ENCODE measurements at regions not wholly inside any gene's neighbourhood (a gene's known extent, or its start where the extent isn't known, plus 50 kb on each side); places are given as distances from the start of the nearest gene placed in this dataset.

DNA sequence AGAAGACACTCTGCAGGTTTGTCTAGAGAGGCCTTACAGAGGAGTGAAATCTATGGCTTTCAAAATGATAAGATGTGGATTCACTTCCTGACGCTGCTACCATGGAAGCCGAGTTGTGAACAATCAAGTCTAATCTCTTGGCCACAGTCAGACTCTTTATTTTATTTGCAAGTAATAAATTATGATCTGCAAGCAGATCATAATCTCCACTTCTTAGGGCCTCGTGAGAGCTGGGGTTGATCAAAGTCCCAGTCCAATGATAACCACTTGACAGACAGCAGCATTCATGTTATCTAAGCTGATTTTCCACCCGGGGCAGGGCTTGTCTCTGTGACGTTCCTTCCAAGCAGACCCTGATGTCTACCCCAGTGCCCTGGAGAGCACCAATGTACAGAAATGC lies 776.4 kb upstream of the AUTS2 start (continued):
- TF ChIP-seq, protein P1, sequence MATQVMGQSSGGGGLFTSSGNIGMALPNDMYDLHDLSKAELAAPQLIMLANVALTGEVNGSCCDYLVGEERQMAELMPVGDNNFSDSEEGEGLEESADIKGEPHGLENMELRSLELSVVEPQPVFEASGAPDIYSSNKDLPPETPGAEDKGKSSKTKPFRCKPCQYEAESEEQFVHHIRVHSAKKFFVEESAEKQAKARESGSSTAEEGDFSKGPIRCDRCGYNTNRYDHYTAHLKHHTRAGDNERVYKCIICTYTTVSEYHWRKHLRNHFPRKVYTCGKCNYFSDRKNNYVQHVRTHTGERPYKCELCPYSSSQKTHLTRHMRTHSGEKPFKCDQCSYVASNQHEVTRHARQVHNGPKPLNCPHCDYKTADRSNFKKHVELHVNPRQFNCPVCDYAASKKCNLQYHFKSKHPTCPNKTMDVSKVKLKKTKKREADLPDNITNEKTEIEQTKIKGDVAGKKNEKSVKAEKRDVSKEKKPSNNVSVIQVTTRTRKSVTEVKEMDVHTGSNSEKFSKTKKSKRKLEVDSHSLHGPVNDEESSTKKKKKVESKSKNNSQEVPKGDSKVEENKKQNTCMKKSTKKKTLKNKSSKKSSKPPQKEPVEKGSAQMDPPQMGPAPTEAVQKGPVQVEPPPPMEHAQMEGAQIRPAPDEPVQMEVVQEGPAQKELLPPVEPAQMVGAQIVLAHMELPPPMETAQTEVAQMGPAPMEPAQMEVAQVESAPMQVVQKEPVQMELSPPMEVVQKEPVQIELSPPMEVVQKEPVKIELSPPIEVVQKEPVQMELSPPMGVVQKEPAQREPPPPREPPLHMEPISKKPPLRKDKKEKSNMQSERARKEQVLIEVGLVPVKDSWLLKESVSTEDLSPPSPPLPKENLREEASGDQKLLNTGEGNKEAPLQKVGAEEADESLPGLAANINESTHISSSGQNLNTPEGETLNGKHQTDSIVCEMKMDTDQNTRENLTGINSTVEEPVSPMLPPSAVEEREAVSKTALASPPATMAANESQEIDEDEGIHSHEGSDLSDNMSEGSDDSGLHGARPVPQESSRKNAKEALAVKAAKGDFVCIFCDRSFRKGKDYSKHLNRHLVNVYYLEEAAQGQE (IDR thresholded peaks at IDR 0.05): no peak

DNA sequence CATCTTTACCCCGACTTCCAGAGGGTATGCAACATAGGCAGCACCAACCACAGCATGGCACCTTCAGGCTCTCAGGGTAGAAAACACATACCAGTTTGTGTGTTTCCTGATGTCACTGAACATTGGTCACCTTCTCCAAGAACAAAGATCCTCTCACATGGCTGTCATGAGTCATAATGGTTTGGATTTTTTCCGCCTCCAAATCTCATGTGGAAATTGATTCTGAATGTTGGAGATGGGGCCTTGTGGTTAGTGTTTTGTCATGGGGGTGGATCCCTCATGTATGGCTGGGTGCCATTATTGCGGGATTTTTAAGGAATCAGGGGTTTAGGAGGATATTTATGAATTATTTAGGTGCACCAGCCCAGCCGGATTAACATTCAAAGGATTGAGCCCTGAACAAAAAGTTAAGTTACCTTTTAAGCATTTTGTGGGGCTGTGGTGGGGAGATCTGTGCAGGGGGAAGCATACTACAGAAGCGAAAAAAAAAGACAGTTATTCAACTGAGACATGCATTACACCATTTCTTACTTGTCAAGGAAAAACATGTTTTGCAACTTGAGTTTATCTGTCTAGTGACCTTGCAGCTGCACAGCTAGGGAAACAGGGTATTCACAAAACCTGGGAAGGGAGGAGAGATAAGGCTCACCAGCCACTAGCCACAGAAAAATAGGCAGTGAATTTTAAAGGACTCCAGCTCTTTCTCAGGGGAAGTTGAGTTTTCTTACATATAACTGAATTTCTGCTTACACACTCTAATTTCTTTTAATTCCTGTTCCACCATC lies 774.1 kb upstream of the AUTS2 start:
- no peaks in the 10 kb centered on the region for H3K27me3 ChIP-seq (ENCODE audit: control insufficient read depth in 4 of 4, insufficient read depth in 4 of 4, low read length in 3 of 4)
- no peaks in the 10 kb centered on the region for H3K36me3 ChIP-seq (ENCODE audit: control insufficient read depth in 4 of 4, insufficient read depth in 3 of 4, low read depth in 1 of 4, low read length in 3 of 4)
- H3K4me3 ChIP-seq (ENCODE audit: low read depth in 1 of 3, low read length in 3 of 3): no peak overlapping the region
- TF ChIP-seq YY1 (IDR thresholded peaks at IDR 0.05): no peak
- no peak for TF ChIP-seq TAF1 (conservative IDR thresholded peaks at IDR 0.05)
- TF ChIP-seq, protein P2, sequence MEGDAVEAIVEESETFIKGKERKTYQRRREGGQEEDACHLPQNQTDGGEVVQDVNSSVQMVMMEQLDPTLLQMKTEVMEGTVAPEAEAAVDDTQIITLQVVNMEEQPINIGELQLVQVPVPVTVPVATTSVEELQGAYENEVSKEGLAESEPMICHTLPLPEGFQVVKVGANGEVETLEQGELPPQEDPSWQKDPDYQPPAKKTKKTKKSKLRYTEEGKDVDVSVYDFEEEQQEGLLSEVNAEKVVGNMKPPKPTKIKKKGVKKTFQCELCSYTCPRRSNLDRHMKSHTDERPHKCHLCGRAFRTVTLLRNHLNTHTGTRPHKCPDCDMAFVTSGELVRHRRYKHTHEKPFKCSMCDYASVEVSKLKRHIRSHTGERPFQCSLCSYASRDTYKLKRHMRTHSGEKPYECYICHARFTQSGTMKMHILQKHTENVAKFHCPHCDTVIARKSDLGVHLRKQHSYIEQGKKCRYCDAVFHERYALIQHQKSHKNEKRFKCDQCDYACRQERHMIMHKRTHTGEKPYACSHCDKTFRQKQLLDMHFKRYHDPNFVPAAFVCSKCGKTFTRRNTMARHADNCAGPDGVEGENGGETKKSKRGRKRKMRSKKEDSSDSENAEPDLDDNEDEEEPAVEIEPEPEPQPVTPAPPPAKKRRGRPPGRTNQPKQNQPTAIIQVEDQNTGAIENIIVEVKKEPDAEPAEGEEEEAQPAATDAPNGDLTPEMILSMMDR (IDR thresholded peaks at IDR 0.05; ENCODE audit: low read depth, low read length, missing input control): no peak
- no peak for TF ChIP-seq HNF4A (conservative IDR thresholded peaks at IDR 0.05)
- TF ChIP-seq, protein P3, sequence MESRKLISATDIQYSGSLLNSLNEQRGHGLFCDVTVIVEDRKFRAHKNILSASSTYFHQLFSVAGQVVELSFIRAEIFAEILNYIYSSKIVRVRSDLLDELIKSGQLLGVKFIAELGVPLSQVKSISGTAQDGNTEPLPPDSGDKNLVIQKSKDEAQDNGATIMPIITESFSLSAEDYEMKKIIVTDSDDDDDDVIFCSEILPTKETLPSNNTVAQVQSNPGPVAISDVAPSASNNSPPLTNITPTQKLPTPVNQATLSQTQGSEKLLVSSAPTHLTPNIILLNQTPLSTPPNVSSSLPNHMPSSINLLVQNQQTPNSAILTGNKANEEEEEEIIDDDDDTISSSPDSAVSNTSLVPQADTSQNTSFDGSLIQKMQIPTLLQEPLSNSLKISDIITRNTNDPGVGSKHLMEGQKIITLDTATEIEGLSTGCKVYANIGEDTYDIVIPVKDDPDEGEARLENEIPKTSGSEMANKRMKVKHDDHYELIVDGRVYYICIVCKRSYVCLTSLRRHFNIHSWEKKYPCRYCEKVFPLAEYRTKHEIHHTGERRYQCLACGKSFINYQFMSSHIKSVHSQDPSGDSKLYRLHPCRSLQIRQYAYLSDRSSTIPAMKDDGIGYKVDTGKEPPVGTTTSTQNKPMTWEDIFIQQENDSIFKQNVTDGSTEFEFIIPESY (IDR thresholded peaks at IDR 0.05): no peak
- TF ChIP-seq, protein P4, sequence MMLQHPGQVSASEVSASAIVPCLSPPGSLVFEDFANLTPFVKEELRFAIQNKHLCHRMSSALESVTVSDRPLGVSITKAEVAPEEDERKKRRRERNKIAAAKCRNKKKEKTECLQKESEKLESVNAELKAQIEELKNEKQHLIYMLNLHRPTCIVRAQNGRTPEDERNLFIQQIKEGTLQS (IDR thresholded peaks at IDR 0.05): no peak
- TF ChIP-seq RAD21 (IDR thresholded peaks at IDR 0.05): no peak
- no peak for TF ChIP-seq FOXA1 (IDR thresholded peaks at IDR 0.05)
- TF ChIP-seq, protein P5, sequence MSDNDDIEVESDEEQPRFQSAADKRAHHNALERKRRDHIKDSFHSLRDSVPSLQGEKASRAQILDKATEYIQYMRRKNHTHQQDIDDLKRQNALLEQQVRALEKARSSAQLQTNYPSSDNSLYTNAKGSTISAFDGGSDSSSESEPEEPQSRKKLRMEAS (IDR thresholded peaks at IDR 0.05): no peak
- no peak for TF ChIP-seq JUND (IDR thresholded peaks at IDR 0.05)
- WGBS: 84% methylated on average over 5 of the region's 5 CpGs
- H3K4me1 ChIP-seq (ENCODE audit: control insufficient read depth in 4 of 4, insufficient read depth in 4 of 4, low read length in 3 of 4): no peaks in the 10 kb centered on the region
- no peak overlapping the region for H3K27ac ChIP-seq (ENCODE audit: low read depth in 1 of 2, low read length in 2 of 2)
- peaks cover 0 to 2% (median under 1%) of the 10 kb centered on the region in 4 donors for H3K9me3 ChIP-seq (ENCODE audit: control insufficient read depth in 4 of 4, low read length in 3 of 4)
- no peak for DNase-seq (ENCODE audit: low spot score)
- no peak overlapping the region for H3K9ac ChIP-seq (ENCODE audit: low read depth in 1 of 2, low read length in 2 of 2)

DNA sequence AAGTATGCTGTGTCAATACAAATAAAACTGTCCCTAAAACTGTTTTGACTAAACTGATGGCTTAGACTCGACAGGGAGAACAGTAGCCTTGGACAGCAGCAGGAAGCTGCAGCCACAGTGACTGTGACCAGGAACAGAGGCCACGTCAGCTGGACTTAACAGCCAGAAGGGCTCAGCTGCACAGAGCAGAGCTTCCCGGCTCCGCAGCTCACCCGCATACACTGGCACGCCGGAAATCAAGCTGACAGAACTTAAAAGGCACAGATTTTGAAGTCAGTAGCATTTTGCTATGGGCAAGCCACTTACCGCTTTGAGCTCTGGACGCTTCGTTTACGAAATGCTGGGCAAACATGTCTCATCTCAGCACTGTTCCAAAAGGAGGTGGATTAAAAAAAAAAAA lies 769.7 kb upstream of the AUTS2 start:
- DNase-seq (ENCODE audit: low spot score): no peak
- no peak overlapping the region for H3K4me3 ChIP-seq (ENCODE audit: low read depth in 1 of 3, low read length in 3 of 3)
- no peaks in the 10 kb centered on the region for H3K36me3 ChIP-seq (ENCODE audit: control insufficient read depth in 4 of 4, insufficient read depth in 3 of 4, low read depth in 1 of 4, low read length in 3 of 4)
- peaks cover 0 to 2% (median under 1%) of the 10 kb centered on the region in 4 donors for H3K9me3 ChIP-seq (ENCODE audit: control insufficient read depth in 4 of 4, low read length in 3 of 4)
- H3K27me3 ChIP-seq (ENCODE audit: control insufficient read depth in 4 of 4, insufficient read depth in 4 of 4, low read length in 3 of 4): no peaks in the 10 kb centered on the region
- WGBS: 59% methylated on average over 11 of the region's 11 CpGs
- no peak overlapping the region for H3K9ac ChIP-seq (ENCODE audit: low read depth in 1 of 2, low read length in 2 of 2)
- H3K4me1 ChIP-seq (ENCODE audit: control insufficient read depth in 4 of 4, insufficient read depth in 4 of 4, low read length in 3 of 4): no peaks in the 10 kb centered on the region
- H3K27ac ChIP-seq (ENCODE audit: low read depth in 1 of 2, low read length in 2 of 2): no peak overlapping the region
- no peak for TF ChIP-seq FOXA1 (IDR thresholded peaks at IDR 0.05)
- TF ChIP-seq, protein P3 (IDR thresholded peaks at IDR 0.05): no peak
- no peak for TF ChIP-seq GABPA (IDR thresholded peaks at IDR 0.05 in 1 of 2, conservative IDR thresholded peaks at IDR 0.05 in 1 of 2)
- TF ChIP-seq SP1 (IDR thresholded peaks at IDR 0.05): no peak
- TF ChIP-seq, protein P4 (IDR thresholded peaks at IDR 0.05): no peak
- no peak for TF ChIP-seq YY1 (IDR thresholded peaks at IDR 0.05)
- no peak for TF ChIP-seq TAF1 (conservative IDR thresholded peaks at IDR 0.05)
- TF ChIP-seq HNF4A (conservative IDR thresholded peaks at IDR 0.05): no peak
- no peak for TF ChIP-seq RAD21 (IDR thresholded peaks at IDR 0.05)
- TF ChIP-seq HNF4G (IDR thresholded peaks at IDR 0.05): no peak
- TF ChIP-seq, protein P2 (IDR thresholded peaks at IDR 0.05; ENCODE audit: low read depth, low read length, missing input control): no peak
- TF ChIP-seq, protein P5 (IDR thresholded peaks at IDR 0.05): no peak
